ENCODE measurements at regions not wholly inside any gene's neighbourhood (a gene's known extent, or its start where the extent isn't known, plus 50 kb on each side); places are given as distances from the start of the nearest gene placed in this dataset.

DNA sequence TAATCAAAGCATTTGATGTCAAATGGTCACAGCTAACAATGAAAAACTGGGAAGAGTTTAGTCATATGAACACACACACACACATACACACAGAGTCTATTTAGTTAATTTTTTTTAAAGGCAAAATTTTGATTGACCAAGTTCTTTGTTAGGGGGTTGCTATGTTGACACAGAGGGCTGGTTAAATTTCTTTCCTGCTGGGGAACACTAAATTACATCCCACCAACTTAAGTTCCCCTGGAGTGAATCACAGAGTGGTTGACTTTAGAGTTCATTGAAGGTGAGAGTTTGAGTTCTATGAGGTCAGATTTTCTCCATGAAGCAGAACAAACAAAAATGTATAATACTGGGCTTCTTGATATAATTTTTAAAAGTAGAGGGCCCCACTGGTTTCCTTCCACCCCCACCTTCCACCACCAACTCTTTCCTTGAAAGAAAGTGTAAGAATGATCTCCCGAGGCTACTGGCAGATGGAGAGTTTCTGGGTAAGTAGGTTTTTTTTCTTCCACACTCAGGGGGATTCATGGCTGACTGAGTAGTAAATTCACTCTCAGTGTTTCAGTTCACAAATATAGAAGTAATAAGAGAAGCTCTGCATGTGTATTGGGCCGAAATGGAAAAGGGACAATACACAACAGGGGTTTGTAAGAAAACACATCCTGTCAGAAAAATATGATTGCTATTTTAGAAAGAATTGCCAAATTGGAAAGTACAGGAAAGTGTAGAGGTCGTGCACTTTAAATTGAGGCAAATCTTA, 917.0 kb upstream of the LCORL start:
- no peak overlapping the region for H3K4me3 ChIP-seq (ENCODE audit: low read length)
- no peak for DNase-seq (ENCODE audit: low read depth)
- TF ChIP-seq, protein P1, sequence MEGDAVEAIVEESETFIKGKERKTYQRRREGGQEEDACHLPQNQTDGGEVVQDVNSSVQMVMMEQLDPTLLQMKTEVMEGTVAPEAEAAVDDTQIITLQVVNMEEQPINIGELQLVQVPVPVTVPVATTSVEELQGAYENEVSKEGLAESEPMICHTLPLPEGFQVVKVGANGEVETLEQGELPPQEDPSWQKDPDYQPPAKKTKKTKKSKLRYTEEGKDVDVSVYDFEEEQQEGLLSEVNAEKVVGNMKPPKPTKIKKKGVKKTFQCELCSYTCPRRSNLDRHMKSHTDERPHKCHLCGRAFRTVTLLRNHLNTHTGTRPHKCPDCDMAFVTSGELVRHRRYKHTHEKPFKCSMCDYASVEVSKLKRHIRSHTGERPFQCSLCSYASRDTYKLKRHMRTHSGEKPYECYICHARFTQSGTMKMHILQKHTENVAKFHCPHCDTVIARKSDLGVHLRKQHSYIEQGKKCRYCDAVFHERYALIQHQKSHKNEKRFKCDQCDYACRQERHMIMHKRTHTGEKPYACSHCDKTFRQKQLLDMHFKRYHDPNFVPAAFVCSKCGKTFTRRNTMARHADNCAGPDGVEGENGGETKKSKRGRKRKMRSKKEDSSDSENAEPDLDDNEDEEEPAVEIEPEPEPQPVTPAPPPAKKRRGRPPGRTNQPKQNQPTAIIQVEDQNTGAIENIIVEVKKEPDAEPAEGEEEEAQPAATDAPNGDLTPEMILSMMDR (IDR thresholded peaks at IDR 0.05; ENCODE audit: insufficient read depth, low read depth, low read length, missing control alignments): no peak

DNA sequence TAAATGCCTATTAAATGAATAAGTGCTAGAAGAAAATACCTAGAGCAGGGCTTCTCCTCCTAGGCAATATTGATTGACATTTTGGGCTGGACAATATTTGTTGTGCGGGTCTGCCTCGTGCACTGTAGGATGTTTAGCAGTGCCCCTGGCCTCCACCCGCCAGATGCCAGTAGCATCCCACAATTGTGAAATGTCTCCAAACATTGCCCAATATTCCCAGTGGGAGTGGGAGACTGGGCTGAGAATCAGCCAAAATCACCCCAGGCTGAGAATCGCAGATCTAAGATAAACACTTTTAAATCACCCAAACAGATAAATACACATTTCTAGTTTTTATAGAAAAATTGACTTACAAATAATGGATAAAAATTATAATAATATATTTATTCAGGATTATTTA, 916.2 kb upstream of the LCORL start:
- H3K4me3 ChIP-seq (ENCODE audit: low read length): no peak overlapping the region
- no peak for DNase-seq (ENCODE audit: low read depth)
- TF ChIP-seq, protein P1 (IDR thresholded peaks at IDR 0.05; ENCODE audit: insufficient read depth, low read depth, low read length, missing control alignments): no peak

DNA sequence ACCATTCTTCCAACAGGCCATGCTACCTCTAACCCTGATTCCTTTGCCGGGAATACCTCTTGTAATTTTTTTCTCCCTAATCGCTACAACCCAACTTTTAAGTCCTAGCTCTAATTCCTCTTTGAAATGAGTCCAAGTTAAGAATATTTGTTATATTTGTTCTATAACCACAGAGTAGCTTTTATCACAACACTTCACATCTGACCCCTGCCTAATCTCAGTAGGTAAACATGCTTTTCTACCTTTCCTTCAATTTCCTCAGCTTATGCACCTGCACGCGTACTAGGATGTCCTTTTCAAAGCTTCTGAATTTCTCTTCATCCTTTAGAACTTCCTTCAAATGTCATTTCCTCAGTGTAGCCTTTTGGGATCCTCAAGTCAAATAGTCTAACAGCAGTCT, 915.5 kb upstream of the LCORL start:
- DNase-seq (ENCODE audit: low read depth): no peak
- TF ChIP-seq, protein P1 (IDR thresholded peaks at IDR 0.05; ENCODE audit: insufficient read depth, low read depth, low read length, missing control alignments): no peak
- H3K4me3 ChIP-seq (ENCODE audit: low read length): no peak overlapping the region

DNA sequence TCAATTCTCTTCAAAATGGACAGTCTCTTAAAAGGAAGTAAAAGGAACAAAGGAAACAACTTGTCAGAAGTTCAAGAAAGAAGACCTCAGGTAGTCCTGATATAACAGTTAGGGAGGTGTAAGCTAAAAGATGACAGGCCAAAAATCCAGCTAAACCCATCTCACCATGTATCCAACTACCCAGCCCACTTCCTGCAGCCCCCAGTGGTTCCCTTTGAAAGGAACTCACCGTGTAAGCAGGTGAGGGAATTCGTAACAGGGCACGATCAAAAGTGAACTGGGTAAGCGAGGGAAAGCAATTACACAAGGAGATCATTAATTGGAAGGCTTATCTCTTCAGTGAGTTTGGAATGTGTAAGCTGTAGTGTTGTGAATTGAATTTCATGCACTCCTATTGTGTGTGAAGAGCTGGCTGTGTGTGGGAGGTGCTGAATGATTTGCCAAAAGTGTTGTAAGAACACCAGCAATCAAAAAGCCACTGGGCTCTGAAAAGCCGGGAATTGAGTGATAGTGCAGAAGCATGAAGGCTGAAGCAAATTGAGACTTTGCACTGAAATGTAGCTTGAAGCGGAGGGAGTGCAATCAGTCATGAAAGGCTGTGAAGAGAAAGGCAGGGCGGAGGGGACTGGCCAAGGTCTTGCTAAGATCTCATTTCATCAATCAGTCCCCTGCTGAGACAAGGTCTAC, 914.2 kb upstream of the LCORL start:
- H3K4me3 ChIP-seq (ENCODE audit: low read length): no peak overlapping the region
- DNase-seq (ENCODE audit: low read depth): peak; percentile 4
- TF ChIP-seq, protein P1 (IDR thresholded peaks at IDR 0.05; ENCODE audit: insufficient read depth, low read depth, low read length, missing control alignments): no peak

- peak; percentile 37 for DNase-seq (ENCODE audit: low read depth)
- TF ChIP-seq, protein P1 (IDR thresholded peaks at IDR 0.05; ENCODE audit: insufficient read depth, low read depth, low read length, missing control alignments): peak; percentile 15
Measured at GRCh38 chr4:18934197-18934596, 912.6 kb upstream of the LCORL start.

GRCh38 chr4:18932730-18933339, 911.3 kb upstream of the LCORL start:
- DNase-seq (ENCODE audit: low read depth): no peak
- no peak overlapping the region for H3K4me3 ChIP-seq (ENCODE audit: low read length)
- TF ChIP-seq, protein P1 (IDR thresholded peaks at IDR 0.05; ENCODE audit: insufficient read depth, low read depth, low read length, missing control alignments): no peak

More at GRCh38 chr4:18934197-18934596, 912.6 kb upstream of the LCORL start:
- H3K4me3 ChIP-seq (ENCODE audit: low read length): no peak overlapping the region
